HG03354 (cell line): ENCODE measurements at regions not wholly inside any gene's neighbourhood (a gene's known extent, or its start where the extent isn't known, plus 50 kb on each side); places are given as distances from the start of the nearest gene placed in this dataset.
"Not testable (repeated sequence)": the region's sequence is repeated elsewhere in the genome, so short reads cannot be mapped to it uniquely, and the experiment has no call there.

Experiments
- ATAC-seq: cut with Tn5 transposase; IDR thresholded peaks from one replicate; pipeline ENCODE4 v1.9.1; 2021; ENCODE audit warnings: mild to moderate bottlenecking; ENCODE audit not compliant: unreplicated experiment, poor library complexity, severe bottlenecking

- no peak for ATAC-seq
Observed at GRCh38 chr2:6080932-6081753, 389.0 kb downstream of the SOX11 start.

- ATAC-seq = no peak
Observed at GRCh38 chr2:6081955-6082624, 389.9 kb downstream of the SOX11 start.

- no peak for ATAC-seq
Observed at GRCh38 chr2:6082625-6083018, 390.4 kb downstream of the SOX11 start.

- ATAC-seq = no peak
Observed at GRCh38 chr2:6083136-6083535, 391.0 kb downstream of the SOX11 start.

GRCh38 chr2:6089474-6089873 is 397.3 kb downstream of the SOX11 start:
- no peak for ATAC-seq

GRCh38 chr2:6103372-6103771 is 411.2 kb downstream of the SOX11 start:
- no peak for ATAC-seq

- no peak for ATAC-seq
Observed at GRCh38 chr2:6103949-6104348, 411.8 kb downstream of the SOX11 start.

GRCh38 chr2:6107290-6107689 is 415.1 kb downstream of the SOX11 start:
- ATAC-seq = no peak

- ATAC-seq = no peak
Observed at GRCh38 chr2:6109831-6110230, 417.6 kb downstream of the SOX11 start.

GRCh38 chr2:6111781-6112261 is 419.6 kb downstream of the SOX11 start:
- ATAC-seq = no peak

- ATAC-seq = no peak
Observed at GRCh38 chr2:6113786-6114185, 421.6 kb downstream of the SOX11 start.

GRCh38 chr2:6127718-6128117 is 435.5 kb downstream of the SOX11 start:
- no peak for ATAC-seq

- no peak for ATAC-seq
Observed at GRCh38 chr2:6139142-6139541, 447.0 kb downstream of the SOX11 start.

GRCh38 chr2:6139916-6140315 is 447.7 kb downstream of the SOX11 start:
- ATAC-seq = no peak

- ATAC-seq = no peak
Observed at GRCh38 chr2:6140509-6140908, 448.3 kb downstream of the SOX11 start.

GRCh38 chr2:6143812-6144211 is 451.6 kb downstream of the SOX11 start:
- no peak for ATAC-seq

- not testable (repeated sequence) for ATAC-seq
Observed at GRCh38 chr2:6147215-6147614, 455.0 kb downstream of the SOX11 start.

- no peak for ATAC-seq
Observed at GRCh38 chr2:6148882-6149281, 456.7 kb downstream of the SOX11 start.

- no peak for ATAC-seq
Observed at GRCh38 chr2:6159606-6160005, 467.4 kb downstream of the SOX11 start.

GRCh38 chr2:6163932-6164331 is 471.7 kb downstream of the SOX11 start:
- no peak for ATAC-seq
